HepG2 (cell line): ENCODE measurements at regions not wholly inside any gene's neighbourhood (a gene's known extent, or its start where the extent isn't known, plus 50 kb on each side); places are given as distances from the start of the nearest gene placed in this dataset.

ENCODE experiments used
- ATAC-seq: fragments of 200-7000 bp; cut with Tn5 transposase; 3 replicates; pipeline ENCODE4 v1.9.1; 2020; ENCODE audit warnings: mild to moderate bottlenecking, moderate library complexity
- BruUV-seq: library from RNA; stranded (reverse); fragments of 400-500 nt; replicated peaks from 2 replicates; lab custom pipeline; 2021; lab: Mats Ljungman, UMichigan
- CTCF ChIA-PET: fragments of 300-600 bp; formaldehyde crosslinking; extraction: SDS; loops from one replicate; lab custom pipeline; 2021; ENCODE audit warnings: low total read pairs, inconsistent platforms, low intra/inter-chr PET ratio; lab: Yijun Ruan, JAX
- POLR2A ChIA-PET: fragments of 350-600 bp; sonication (Branson Sonifier 250); formaldehyde crosslinking; loops from one replicate; lab custom pipeline; 2020; ENCODE audit warnings: antibody characterized with exemption, inconsistent platforms; lab: Yijun Ruan, JAX
- DNase-seq: peaks from one replicate; pipeline ENCODE4 v3.0.0-alpha.2; 2015; ENCODE audit warnings: low spot score
- FAIRE-seq: peaks from 3 replicates; lab custom pipeline; 2011; peaks lifted over from hg19 to GRCh38; lab: Jason Lieb, UNC
- H2AFZ ChIP-seq: one replicate; pipeline ENCODE4 v1.6.1; 2011; ENCODE audit warnings: low read length, inconsistent platforms
- H3K27ac ChIP-seq: fragments of 300-600 bp; 3 replicates; pipeline ENCODE4 v1.8.0; 2011; ENCODE audit warnings: mixed run types, mild to moderate bottlenecking, mixed read lengths, low read length, inconsistent platforms; ENCODE audit not compliant: insufficient read depth; ENCODE audit errors: extremely low read length
- H3K27me3 ChIP-seq, 2 experiments: fragments of 200-600 bp in 1 of 2; 2 replicates in 1 of 2; 3 replicates in 1 of 2; pipeline versions ENCODE4 v1.6.0 to v1.8.0; 2011; ENCODE audit warnings: low read length in 2 of 2, mild to moderate bottlenecking in 2 of 2, moderate library complexity in 2 of 2, inconsistent platforms in 1 of 2; ENCODE audit not compliant: insufficient read depth in 2 of 2, control insufficient read depth in 1 of 2
- H3K36me3 ChIP-seq, 2 experiments: fragments of 200-600 bp in 1 of 2; replicated peaks in 1 of 2; 2 replicates in 1 of 2; 3 replicates in 1 of 2; pipeline versions ENCODE4 v1.5.1 to v1.8.0; 2011; ENCODE audit warnings: low read length in 2 of 2, inconsistent platforms in 1 of 2; ENCODE audit not compliant: insufficient read depth in 2 of 2, control insufficient read depth in 1 of 2
- H3K4me1 ChIP-seq: 2 replicates; pipeline ENCODE4 v1.5.1; 2012; ENCODE audit warnings: low read length, inconsistent platforms; ENCODE audit not compliant: insufficient read depth
- H3K4me2 ChIP-seq: 2 replicates; pipeline ENCODE4 v1.6.0; 2011; ENCODE audit warnings: low read depth, low read length, inconsistent platforms
- H3K4me3 ChIP-seq, 3 experiments: fragments of 200-600 bp in 1 of 3; sonication (generic), shearing (Covaris generic) in 1 of 3; replicated peaks in 1 of 3; 2 replicates each; pipeline ENCODE4 v1.5.1; 2011 to 2016; ENCODE audit warnings: low read length in 3 of 3, inconsistent platforms in 2 of 3, low read depth in 2 of 3, mild to moderate bottlenecking in 2 of 3, control low read depth in 1 of 3, mixed read lengths in 1 of 3; ENCODE audit not compliant: insufficient read depth in 1 of 3
- H3K79me2 ChIP-seq: one replicate; pipeline ENCODE4 v1.6.1; 2011; ENCODE audit warnings: low read length, inconsistent platforms; ENCODE audit not compliant: insufficient read depth
- H3K9ac ChIP-seq: 2 replicates; pipeline ENCODE4 v1.6.0; 2011; ENCODE audit warnings: mild to moderate bottlenecking, low read depth, low read length, inconsistent platforms; ENCODE audit not compliant: insufficient read depth
- H3K9me3 ChIP-seq: 2 replicates; pipeline ENCODE4 v1.5.1; 2012; ENCODE audit warnings: mild to moderate bottlenecking, low read length
- H4K20me1 ChIP-seq: 2 replicates; pipeline ENCODE4 v1.6.0; 2011; ENCODE audit warnings: inconsistent platforms, mild to moderate bottlenecking, low read length, moderate library complexity; ENCODE audit not compliant: insufficient read depth
- HHEX ChIP-seq: IDR thresholded peaks from 2 replicates; pipeline ENCODE4 v1.6.1; 2016; ENCODE audit warnings: control low read depth
- HIVEP1 ChIP-seq: sonication (generic); formaldehyde crosslinking; IDR thresholded peaks from 2 replicates; pipeline ENCODE4 v1.4.0; 2020; ENCODE audit warnings: mild to moderate bottlenecking, missing genetic modification reagents
- NCOA2 ChIP-seq: sonication (generic); formaldehyde crosslinking; IDR thresholded peaks from 2 replicates; pipeline ENCODE4 v1.8.0; 2022; ENCODE audit warnings: inconsistent platforms
- PRPF4 ChIP-seq: fragments of 200-400 bp; formaldehyde crosslinking; IDR thresholded peaks from 2 replicates; pipeline ENCODE4 v1.6.1; 2016; ENCODE audit warnings: low read length, low read depth; ENCODE audit not compliant: poor library complexity, severe bottlenecking
- ZNF263 ChIP-seq: sonication (generic); formaldehyde crosslinking; IDR thresholded peaks from 2 replicates; pipeline ENCODE4 v1.4.0; 2020; ENCODE audit warnings: missing genetic modification reagents
- ZNF362 ChIP-seq: sonication (generic); formaldehyde crosslinking; IDR thresholded peaks from 2 replicates; pipeline ENCODE4 v1.4.0; 2020; ENCODE audit warnings: missing genetic modification reagents, mild to moderate bottlenecking, borderline replicate concordance
- ZNF570 ChIP-seq: sonication (generic); formaldehyde crosslinking; IDR thresholded peaks from 2 replicates; pipeline ENCODE4 v1.4.0; 2020; ENCODE audit warnings: mild to moderate bottlenecking, missing genetic modification reagents, borderline replicate concordance
- ZNF780A ChIP-seq: sonication (generic); formaldehyde crosslinking; IDR thresholded peaks from 2 replicates; pipeline ENCODE4 v1.8.0; 2022; ENCODE audit warnings: mild to moderate bottlenecking, missing genetic modification reagents, moderate library complexity
- WGBS: methylation state at CpG from one replicate; pipeline ENCODE4 v1.1.6; 2017; ENCODE audit warnings: low lambda C conversion rate; 5-methylcytosine and 5-hydroxymethylcytosine counted together
- in situ Hi-C: cut with HindIII; loops from 2 replicates; pipeline ENCODE4 v1.10.0; 2017; ENCODE audit warnings: low pct_unique_long_range_greater_than_20kb; ENCODE audit not compliant: extremely low pct_ligation_motif_present
- intact Hi-C: fragments of 100-400 bp; cut with micrococcal nuclease; formaldehyde crosslinking; loops from one replicate; pipeline ENCODE4 v1.10.0; 2022; ENCODE audit not compliant: unreplicated experiment
- TF ChIP-seq, protein P1 (sequence below): fragments of 450-650 bp; IDR thresholded peaks from 2 replicates; pipeline ENCODE4 v1.6.1; 2017

DNA sequence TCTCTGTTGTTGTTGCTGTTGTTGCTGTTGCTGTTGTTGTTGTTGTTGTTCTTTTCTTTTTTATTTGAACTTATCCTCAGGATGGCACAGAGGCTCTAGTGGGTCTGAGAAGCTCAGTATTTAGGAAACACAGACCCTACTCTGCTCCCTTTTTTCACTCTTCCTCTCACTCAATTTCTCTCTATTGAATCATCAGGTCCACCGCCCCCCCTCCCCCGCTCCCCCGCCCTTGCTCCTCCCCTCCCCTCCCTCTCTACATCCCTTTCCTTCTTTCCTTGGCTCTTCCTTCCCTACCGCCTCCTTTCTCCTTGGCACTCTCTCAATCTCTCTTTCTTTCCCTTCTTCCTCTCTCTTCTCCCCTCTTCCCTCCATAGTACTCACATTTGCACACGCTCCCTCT lies 218.5 kb upstream of the ZC3H12A start:
- Histone ChIP-seq H3K4me1 (no peaks in the 10 kb centered on the region), H3K4me3 (no peak overlapping the region), H3K27me3 (no peaks in the 10 kb centered on the region), H3K36me3 (no peaks in the 10 kb centered on the region), H3K79me2 (no peaks in the 10 kb centered on the region), H3K4me2 (no peak overlapping the region), H3K9ac (no peak overlapping the region), H3K27ac (no peak overlapping the region), H4K20me1 (no peaks in the 10 kb centered on the region), H3K9me3 (no peaks in the 10 kb centered on the region), H2AFZ (no peak overlapping the region)
- TF ChIP-seq ZNF362: no peak
- no peak for TF ChIP-seq ZNF780A (CRISPR knock-in tag)
- TF ChIP-seq, protein P1, sequence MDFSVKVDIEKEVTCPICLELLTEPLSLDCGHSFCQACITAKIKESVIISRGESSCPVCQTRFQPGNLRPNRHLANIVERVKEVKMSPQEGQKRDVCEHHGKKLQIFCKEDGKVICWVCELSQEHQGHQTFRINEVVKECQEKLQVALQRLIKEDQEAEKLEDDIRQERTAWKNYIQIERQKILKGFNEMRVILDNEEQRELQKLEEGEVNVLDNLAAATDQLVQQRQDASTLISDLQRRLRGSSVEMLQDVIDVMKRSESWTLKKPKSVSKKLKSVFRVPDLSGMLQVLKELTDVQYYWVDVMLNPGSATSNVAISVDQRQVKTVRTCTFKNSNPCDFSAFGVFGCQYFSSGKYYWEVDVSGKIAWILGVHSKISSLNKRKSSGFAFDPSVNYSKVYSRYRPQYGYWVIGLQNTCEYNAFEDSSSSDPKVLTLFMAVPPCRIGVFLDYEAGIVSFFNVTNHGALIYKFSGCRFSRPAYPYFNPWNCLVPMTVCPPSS: no peak
- TF ChIP-seq ZNF263 (CRISPR knock-in tag): no peak
- TF ChIP-seq HHEX (CRISPR knock-in tag): no peak
- no peak for TF ChIP-seq NCOA2
- no peak for TF ChIP-seq PRPF4
- TF ChIP-seq HIVEP1 (CRISPR knock-in tag): no peak
- no peak for TF ChIP-seq ZNF570
- no peak for FAIRE-seq
- BruUV-seq: no TSS peak
- DNase-seq: no peak
- POLR2A ChIA-PET: no interaction called here
- intact Hi-C loops (no loop called here), in situ Hi-C loops (no loop called here)
- ATAC-seq: no peak
- CTCF ChIA-PET: no interaction called here
- 2% methylated on average over 5 of the region's 5 CpGs for WGBS
